ENCODE measurements at regions not wholly inside any gene's neighbourhood (a gene's known extent, or its start where the extent isn't known, plus 50 kb on each side); places are given as distances from the start of the nearest gene placed in this dataset.

DNA sequence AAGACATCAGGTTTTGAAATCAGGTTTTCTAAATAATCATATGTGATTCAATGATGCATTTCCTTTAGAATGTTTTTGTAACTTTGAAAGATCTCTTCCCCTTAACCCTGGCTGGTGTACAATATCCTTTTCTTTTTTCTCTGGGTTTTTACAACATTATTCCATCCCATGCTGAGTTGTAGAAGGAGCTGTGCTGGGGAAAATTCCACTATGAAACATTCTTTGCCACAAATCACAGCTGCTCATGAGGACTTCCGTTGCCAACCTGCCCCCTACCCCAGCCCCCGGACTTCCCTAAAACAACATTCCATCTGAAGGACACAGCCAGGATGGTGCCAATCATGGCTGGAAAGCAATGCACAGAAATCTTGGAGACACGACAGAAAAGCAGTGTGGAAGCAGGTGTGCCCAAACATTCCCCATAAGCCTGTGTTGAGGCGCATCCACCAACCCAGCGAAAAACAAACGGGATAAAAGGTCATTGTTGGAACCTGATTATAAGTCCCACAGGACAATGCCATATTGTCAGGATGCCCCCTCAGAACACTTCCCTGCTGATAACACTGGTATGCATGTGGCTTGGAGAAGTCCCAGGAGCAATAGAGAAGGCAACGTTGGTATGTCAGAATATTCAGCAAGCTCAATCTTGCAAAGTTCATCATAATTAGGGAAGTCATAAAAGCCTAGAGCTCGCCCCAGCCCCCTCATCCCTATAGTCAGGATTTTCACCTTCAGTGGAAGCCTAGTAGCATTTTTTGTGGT lies 475.0 kb downstream of the HS3ST3B1 start:
- DNase-seq = no peak

DNA sequence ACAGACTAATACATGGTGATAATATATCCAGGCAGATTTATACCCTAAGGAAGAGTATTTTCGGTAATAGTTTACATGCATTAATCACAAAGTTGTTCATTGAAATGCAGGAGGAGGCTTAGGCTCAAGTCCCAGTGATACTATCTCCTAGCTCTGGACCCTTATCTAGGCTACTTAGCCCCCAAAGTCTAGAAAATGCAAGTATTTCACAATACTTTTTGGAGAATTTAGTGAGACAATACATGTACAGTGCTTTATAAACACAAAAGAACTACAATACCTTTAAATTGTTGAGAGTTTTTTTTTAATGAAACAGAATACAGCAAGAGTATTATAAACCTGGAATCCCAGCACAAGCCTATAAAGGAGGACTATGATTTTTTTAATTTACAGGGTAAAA lies 473.9 kb downstream of the HS3ST3B1 start:
- no peak for DNase-seq

DNA sequence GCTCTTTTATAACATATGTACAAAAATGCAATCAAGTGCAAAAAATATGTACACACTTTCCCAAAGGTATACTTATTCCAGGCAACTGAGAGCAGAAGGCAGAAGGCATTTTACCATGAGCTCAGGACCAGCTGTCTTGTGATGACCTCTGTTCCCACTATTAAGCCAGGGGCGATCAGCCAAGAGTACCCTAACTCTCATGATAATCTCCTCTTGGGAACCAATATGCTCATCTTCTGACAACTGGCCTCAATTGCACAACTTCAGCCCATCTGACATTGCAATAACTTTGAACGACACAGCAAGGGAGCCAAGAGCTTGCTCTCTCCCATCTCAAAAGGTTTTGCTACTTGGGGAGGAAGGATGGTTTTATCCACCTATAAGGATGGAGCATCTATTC lies 471.9 kb downstream of the HS3ST3B1 start:
- DNase-seq = no peak

DNA sequence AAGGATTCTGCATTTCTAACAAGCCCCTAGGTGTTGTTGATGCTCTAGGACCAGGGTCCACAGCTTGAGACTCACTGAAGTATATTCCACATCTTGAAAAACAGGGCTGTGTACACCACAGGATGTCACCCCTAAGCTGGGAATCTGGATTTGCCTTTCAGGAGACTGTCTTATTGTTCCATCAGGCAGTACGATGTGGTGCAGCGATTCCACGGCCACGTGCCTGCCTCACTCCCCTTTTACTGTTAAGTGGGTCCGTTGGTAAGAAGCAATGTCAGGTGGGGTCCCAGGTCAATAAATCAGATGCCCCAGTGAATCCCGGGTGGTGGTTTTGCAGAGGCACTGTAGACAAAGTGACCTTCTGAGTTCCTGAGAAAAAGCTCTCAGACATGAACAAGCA lies 470.7 kb downstream of the HS3ST3B1 start:
- DNase-seq = no peak

DNA sequence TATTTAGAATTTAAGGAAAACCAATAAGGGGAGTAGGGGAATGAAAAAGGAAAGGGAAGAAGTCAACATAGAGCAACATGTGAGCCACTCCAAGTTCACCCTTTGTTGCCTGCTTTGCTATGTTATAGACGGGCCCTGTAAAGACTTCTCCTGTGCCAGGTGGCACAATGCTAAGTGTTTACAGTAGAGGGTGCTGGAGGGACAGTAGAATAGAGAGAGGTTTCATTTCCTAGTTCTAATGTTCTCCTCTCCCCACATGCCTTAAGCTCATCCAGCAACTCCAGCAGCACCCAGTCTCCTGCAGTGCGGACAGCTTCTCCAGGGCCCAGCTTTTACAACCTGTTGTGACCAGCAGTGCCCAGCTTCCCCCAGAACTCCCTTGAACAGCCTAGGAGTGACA lies 468.0 kb downstream of the HS3ST3B1 start:
- no peak for DNase-seq

DNA sequence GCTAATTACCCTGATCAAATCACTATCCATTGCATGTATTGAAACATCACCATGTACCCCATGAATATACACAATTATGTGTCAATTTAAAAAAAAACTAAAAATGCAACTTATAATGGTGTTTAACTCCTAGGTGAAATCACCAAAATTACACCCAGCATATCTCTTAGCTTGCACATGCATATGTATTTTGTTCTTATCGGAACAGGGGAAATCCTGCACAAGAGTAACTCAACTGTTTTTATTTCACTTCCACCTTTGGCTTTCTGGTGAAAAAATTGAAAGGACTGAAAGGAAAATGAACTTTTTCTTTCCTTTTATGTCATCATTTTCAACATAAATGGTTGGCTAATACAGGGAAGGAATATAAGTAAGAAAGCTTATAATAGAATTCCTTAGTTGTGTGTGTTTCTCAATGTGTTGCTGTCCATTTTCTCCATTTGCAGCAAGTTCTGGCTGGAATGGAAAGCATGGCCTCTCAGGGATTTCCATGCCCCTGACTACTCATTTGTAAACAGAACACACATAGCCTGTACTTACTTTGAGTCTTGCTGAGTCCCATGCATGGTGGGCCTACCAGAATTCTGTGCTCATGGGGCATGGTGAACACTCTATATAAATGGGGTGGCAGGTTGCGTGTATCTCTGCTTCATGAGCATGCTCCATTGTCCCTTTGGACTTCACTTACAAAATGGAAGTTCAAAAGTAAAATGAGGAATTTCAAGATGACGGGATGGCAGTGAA lies 462.0 kb downstream of the HS3ST3B1 start:
- no peak for DNase-seq

DNA sequence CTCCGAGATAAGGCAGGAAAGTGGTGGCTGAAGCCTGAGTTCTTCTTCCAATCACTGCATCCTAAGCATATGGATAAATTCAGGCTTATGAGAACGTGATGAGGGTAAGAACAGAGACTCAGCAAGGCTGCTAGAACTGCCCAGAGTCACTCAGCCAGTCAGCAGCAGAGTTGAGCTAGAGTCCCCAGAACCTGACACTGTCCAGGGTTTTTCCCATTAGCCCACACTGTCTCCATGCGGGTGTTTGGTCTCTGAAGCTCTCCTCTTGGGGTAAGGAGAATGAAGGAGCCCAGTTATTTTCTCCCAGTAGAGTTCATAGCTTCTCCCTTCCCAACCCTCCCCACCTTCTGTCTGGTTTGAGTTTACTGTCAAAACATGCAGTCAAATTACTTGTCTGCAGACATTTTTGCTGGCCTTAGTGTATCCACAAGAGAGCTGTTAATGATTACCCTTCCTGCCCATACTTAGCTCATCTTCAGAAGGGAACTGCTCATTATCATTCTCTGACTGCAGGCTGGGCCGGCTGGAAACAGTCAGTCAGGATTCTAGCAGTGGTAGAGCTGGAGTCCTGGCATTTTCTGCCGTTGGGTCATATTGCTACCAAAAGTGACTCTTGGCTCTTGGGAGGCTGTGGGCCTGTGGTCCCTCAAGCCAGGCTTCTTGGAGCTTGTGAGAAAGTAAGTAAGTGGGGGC lies 460.0 kb downstream of the HS3ST3B1 start:
- DNase-seq = no peak

DNA sequence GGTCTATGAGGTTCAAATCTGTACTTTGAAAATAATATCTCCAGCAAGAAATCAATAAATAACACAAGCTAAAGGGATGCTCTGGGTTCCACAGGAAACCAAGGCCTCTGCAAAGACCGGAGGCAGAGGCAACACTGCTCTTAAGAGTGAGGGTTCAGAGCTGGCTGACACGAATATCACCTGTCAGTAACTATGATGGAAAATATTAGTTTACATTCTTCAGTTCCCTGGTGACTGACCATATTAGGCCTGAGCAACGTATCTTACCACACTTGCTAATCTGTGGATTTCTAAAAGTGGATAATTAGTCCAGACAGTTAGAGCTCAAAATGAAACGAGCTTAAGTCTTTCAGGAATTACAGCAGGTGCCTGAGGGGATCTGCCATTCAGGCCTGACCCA lies 459.3 kb downstream of the HS3ST3B1 start:
- DNase-seq = no peak

DNA sequence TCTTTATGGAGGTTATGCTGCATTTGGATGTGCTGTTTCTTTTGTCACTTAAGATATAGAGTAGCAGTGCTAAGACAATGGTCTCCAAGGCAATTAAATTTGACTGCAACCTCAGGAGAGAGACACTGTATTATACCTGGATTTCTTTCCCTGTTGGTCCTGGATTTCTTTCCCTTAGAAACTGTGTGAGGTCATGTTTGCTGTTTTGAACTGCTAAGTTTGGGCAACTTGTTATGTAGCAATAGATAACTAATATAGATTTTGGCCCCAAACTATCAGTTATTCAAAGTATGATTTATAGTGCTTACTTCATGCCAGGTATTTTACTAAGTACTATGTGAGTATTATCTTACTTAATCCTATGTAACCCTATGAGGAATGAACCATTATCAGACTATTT lies 458.4 kb downstream of the HS3ST3B1 start:
- DNase-seq = no peak

DNA sequence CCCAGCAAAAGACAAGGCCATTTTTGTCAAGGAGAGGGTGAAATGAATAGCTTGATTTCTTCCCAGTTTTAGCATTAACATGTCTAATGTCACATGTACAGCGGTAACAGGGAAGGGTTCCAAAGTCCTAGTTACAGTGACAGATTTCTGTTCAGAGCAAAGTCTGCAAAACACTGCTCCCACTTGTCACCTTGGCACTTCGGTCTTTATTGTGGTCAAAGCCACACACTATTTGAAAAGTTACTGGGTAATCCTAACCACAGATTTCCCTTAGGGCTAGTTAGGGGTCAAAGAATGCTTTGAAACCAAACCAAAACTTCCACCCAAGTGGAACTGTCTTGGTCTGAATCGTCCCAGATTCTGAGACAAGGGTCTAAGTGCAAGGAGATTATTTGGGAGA lies 455.6 kb downstream of the HS3ST3B1 start:
- DNase-seq = no peak

DNA sequence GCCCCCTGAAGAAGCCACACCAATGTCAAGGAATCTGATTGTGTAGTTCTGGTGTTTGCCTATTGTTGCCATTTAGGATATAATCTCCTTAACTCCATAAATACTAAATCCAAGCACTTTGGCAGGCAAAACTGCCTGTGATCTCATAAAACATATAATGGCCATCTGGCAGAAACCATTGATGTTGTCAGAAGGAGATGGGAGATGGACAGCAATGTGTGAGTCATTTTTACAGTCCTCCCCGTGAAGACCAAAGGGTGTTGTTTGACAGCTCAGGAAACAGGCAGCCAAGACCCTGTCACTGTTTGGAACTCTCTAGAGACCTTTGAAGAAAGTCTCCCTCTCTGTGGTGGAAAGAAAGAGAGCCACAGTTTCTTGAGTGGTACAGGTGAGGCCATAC lies 454.1 kb downstream of the HS3ST3B1 start:
- DNase-seq = no peak

DNA sequence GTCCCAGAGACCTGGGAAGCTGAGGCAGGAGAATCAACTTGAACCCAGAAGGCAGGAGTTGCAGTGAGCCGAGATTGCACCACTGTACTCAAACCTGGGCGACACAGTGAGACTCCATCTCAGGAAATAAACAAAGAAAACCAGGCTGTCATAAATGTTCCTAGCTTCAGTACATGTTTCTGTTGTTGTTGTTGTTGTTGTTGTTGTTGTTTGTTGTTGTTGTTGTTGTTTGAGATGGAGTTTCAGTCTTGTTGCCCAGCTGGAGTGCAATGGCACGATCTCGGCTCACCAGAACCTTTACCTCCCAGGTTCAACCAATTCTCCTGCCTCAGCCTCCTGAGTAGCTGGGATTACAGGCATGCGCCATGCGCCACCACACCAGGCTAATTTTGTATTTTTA lies 452.5 kb downstream of the HS3ST3B1 start:
- no peak for DNase-seq

DNA sequence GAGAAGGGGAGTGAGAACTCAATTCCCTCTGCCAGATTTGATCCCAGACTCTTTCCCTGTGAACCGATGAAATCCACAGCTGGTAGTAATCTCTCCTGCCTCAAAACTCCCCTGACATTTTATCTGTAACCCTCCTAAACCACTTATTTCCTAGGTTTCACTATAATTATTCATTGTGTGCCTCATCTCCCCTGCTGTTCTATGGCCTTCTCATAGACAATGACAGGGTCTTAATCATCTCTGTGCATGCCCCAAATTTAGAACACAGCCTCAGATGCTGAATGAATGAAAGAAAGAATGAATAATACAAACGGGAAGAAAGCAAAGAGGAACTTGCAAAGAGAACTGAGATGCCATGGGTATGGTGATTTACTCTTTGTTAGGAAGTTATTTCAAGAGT lies 451.1 kb downstream of the HS3ST3B1 start:
- DNase-seq = no peak

DNA sequence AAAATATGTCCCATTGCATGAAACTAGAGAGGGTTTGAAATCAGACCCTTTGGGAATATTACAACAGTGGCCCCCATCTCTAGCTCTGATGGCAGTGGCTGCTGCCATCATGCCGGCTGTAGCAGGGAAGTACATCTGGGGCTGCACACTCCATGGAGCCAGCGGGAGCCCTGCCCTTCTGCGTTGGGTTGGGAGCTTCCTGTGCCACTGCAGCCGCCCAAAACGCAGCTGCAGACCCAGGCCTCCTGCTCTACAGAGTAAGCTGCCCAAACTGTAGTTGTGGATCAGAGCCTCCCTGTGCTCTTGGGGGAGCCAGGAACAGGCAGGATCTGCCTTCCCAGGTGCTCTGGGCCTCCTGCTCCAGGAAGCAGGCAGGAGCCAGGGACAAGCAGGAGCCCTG lies 450.0 kb downstream of the HS3ST3B1 start:
- no peak for DNase-seq

DNA sequence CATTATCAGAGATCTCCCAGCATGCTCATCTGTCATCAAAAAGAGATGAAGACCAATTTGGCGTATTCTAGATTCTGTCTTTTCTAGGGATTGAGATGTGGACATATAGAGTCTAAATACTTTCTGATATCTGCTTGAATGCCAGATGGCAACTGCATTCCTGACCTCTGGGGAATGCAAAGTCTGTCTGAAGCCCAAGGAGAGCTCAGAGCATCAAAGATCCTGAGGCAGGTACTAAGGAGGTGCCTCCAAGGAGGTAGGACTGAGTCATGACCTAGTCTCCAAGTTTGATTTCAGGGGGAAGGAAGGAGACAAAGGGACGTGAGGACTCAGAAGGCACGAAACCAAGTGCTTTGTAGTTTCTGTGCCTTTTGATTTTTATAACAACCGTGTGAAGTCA lies 448.4 kb downstream of the HS3ST3B1 start:
- no peak for DNase-seq

DNA sequence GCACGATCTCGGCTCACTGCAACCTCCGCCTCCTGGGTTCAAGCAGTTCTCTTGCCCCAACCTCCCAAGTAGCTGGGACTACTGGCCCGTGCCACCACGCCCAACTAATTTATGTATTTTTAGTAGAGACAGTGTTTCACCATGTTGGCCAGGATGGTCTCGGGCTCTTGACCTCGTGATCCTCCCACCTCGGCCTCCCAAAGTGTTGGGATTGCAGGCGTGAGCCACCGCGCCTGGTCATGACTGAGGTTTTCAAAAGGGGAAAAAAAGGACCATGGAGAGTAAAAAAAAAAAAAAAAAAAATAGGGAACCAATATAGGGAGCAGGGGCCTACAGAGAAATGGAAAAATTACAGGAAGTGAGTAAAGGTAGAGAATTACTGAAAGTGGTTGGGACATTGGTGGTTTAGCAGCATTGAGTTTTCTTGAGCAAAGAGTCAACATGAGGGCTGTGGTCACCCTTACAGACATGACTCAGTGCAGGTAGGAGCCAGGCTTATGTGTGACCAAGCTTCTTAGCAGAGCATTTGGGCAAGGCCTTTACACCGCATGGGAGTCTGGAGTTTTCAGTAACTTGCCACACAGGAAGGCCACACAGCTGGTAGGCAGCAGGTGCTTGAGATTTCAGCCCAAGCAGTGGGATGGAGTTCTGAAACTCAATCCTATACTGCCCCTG lies 447.3 kb downstream of the HS3ST3B1 start:
- DNase-seq = no peak

DNA sequence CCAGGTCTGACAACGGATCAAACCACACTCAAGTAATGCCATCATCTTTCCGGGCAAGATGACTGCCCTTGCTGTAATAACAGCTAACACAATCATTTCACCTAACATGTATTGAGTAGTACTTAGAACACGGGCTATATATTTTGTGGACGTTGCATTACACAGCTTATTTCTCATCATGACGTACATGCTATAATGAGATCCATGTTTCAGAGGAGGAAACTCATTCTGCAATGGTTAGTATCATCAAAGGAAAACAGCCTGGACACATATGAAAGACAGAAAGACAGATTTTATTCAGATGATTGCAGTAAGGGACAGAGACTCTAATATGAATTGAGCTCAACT lies 446.7 kb downstream of the HS3ST3B1 start:
- no peak for DNase-seq

DNA sequence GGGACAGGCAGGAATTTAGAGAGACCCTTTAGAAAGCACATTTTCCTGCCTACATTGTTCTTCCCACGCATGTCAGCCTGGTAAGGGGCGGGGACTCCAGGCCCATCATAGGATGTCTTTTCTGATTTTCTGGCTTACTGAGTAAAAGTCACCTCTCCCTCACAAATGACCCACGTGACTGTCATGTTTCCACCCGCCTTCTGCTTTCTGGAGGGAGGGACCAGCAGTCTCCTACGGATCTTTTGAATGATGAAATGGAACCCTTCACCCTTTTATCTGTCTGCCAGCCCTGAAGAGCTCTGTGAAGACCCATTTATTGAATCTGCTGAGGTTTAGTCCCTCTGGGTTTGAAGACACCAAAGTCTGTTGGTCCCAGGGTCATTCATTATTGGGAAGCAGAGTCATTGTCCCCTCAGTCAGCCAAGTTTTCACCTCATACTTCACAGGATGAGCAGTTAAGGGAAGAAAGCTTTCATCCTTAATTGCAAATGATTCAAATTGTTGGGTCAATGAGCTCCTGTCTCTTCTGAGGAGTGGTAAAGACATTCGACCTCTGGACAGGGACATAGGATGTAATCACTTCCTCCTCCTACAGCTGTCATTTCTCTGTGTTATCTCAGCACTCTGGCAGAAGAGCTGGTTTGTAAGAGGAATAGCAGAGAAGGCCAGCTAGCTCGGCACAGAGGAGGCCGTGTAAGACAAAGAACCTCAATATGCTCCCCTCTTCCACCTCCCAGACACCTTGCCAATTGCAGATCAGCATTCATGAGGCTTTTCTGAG lies 446.1 kb downstream of the HS3ST3B1 start:
- no peak for DNase-seq

DNA sequence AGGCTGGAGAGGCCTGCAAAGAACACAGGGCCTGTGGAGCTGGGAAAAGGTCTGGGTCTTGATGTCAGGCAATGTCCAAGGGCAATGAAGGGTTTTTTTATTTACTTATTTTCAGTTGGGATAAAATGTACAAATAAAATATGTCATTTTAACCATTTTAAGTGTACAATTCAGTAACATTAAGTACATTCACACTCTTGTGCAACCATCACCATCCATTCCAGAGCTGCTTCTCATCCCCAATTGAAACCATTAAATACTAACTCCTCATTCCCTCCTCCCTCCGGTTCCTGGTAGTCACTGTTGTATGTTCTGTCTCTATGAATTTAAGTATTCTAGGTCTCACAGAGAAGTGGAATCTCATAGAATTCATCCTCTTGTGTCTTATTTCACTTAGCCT lies 444.7 kb downstream of the HS3ST3B1 start:
- DNase-seq = no peak

DNA sequence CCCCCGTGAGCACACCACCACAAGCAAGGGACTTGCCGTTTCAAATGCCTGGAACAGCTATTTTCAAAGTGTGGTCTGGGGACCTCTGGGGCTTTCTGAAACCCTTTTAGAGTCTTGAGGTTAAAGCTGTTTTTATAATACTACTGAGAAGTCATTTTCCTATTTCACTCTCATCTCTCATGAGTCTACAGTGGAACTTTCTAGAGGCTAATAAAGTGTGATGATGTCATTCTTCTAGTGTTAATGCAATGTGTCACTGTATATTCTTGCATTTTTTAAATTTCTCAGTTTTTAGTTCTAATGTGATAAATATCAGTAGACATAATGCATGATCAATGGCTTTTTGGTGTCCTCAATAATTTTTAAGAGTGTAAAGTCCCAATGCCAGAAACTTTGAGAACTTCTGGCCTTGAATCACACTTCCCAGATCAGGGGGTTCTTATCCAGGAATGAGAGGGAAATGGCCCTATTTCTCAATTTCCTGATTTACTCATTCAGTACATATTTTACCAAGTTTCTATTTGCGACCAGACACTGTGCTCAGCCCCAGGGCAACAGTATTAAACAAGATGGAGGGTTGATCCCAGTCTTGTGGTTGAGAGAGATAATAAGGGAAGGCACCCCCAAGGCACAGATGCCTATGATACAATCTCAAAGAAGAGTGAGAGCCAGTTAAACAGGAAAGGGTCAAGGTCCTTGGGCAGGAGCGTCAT lies 444.0 kb downstream of the HS3ST3B1 start:
- no peak for DNase-seq

DNA sequence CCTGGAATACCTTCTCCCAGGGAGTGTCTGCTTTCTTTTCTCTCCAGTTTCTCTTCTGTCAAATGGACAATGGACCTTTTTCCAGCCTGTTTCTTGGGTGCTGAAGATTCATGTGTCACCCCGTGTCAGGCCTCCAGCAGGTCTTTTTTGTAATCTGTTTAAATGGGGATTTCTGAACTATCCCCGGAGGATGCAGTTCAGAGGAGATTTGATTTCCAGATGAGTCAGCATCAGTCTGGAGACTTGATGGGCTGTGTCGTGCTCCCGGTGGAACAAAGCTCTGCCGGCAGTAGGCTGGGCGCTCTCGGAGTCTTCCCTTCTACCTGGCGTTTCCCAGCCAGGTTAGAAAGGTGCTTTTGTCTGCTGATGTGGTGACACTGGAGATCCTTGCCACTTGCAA lies 440.6 kb downstream of the HS3ST3B1 start:
- DNase-seq = no peak
